B cell (primary cell): ENCODE measurements at regions not wholly inside any gene's neighbourhood (a gene's known extent, or its start where the extent isn't known, plus 50 kb on each side); places are given as distances from the start of the nearest gene placed in this dataset.
"Not testable (repeated sequence)": the region's sequence is repeated elsewhere in the genome, so short reads cannot be mapped to it uniquely, and the experiment has no call there.

Source experiments
- ATAC-seq: fragments of 200-7000 bp; cut with Tn5 transposase; one replicate; pipeline ENCODE4 v1.10.0; 2021; ENCODE audit warnings: low read depth, mild to moderate bottlenecking, moderate number of reproducible peaks, moderate library complexity
- CTCF ChIA-PET: fragments of 350-600 bp; sonication (Branson Sonifier 250); formaldehyde crosslinking; loops from one replicate; lab custom pipeline; 2021; ENCODE audit warnings: antibody characterized with exemption, inconsistent platforms; lab: Charles Lee
- POLR2A ChIA-PET: fragments of 350-600 bp; sonication (Branson Sonifier 250); formaldehyde crosslinking; loops from one replicate; lab custom pipeline; 2021; ENCODE audit warnings: antibody characterized with exemption; lab: Charles Lee
- DNase-seq: peaks from one replicate; pipeline ENCODE4 v3.0.0; 2013
- H2AFZ ChIP-seq: 2 replicates; pipeline ENCODE4 v1.6.1; 2012; ENCODE audit warnings: mild to moderate bottlenecking, low read depth, low read length; ENCODE audit not compliant: insufficient read depth, poor library complexity, severe bottlenecking
- H3K27ac ChIP-seq, 2 donors: 1 replicate in 1 of 2; 2 replicates in 1 of 2; pipeline ENCODE4 v1.5.1; 2012 to 2013; ENCODE audit warnings: low read length in 2 of 2, mild to moderate bottlenecking in 2 of 2, moderate library complexity in 1 of 2
- H3K27me3 ChIP-seq, 4 experiments: fragments of 200-600 bp in 1 of 4; sonication (generic) in 1 of 4; replicated peaks in 1 of 4; 1 replicate in 2 of 4; 2 replicates in 2 of 4; pipeline versions ENCODE4 v1.6.1 to v1.7.0; 2013 to 2016; ENCODE audit warnings: low read length in 3 of 4, mild to moderate bottlenecking in 2 of 4, mixed read lengths in 1 of 4, moderate library complexity in 1 of 4; ENCODE audit not compliant: insufficient read depth in 4 of 4, control insufficient read depth in 3 of 4; ENCODE audit errors: control extremely low read depth in 1 of 4
- H3K36me3 ChIP-seq, 2 experiments: replicated peaks in 1 of 2; 1 replicate in 1 of 2; 2 replicates in 1 of 2; pipeline versions ENCODE4 v1.6.1 to v1.7.1; 2013; ENCODE audit warnings: low read length in 1 of 2; ENCODE audit not compliant: insufficient read depth in 2 of 2, control insufficient read depth in 1 of 2; ENCODE audit errors: control extremely low read depth in 1 of 2, extremely low read depth in 1 of 2
- H3K4me1 ChIP-seq, 2 donors: fragments of 200-600 bp in 1 of 2; sonication (generic) in 1 of 2; 1 replicate in 1 of 2; 2 replicates in 1 of 2; pipeline versions ENCODE4 v1.5.1 to v1.6.1; 2013 to 2017; ENCODE audit warnings: low read length in 2 of 2; ENCODE audit not compliant: control insufficient read depth in 2 of 2, insufficient read depth in 2 of 2
- H3K4me2 ChIP-seq: replicated peaks from 2 replicates; pipeline ENCODE3; 2012; ENCODE audit warnings: mild to moderate bottlenecking, low read depth, low read length; ENCODE audit not compliant: poor library complexity, severe bottlenecking
- H3K4me3 ChIP-seq, 5 experiments: fragments of 200-600 bp in 1 of 5; sonication (generic) in 1 of 5; 1 replicate in 3 of 5; 2 replicates in 2 of 5; pipeline versions ENCODE4 v1.5.1 to v1.7.0; 2011 to 2016; ENCODE audit warnings: low read length in 4 of 5, mild to moderate bottlenecking in 4 of 5, low read depth in 2 of 5, control low read depth in 1 of 5, moderate library complexity in 1 of 5; ENCODE audit not compliant: insufficient read depth in 1 of 5; ENCODE audit errors: control extremely low read depth in 1 of 5, extremely low read depth in 1 of 5
- H3K79me2 ChIP-seq: fragments of 200-600 bp; sonication (generic); one replicate; pipeline ENCODE4 v1.6.0; 2016; ENCODE audit warnings: low read length; ENCODE audit not compliant: control insufficient read depth, insufficient read depth
- H3K9ac ChIP-seq: fragments of 200-600 bp; sonication (generic); 2 replicates; pipeline ENCODE4 v1.6.1; 2017; ENCODE audit warnings: mild to moderate bottlenecking, low read length, moderate library complexity
- H3K9me3 ChIP-seq, 3 donors: one replicate each; pipeline versions ENCODE4 v1.6.1 to v1.7.1; 2013; ENCODE audit warnings: low read length in 2 of 3; ENCODE audit not compliant: control insufficient read depth in 2 of 3, insufficient read depth in 1 of 3; ENCODE audit errors: control extremely low read depth in 1 of 3
- H4K20me1 ChIP-seq: 2 replicates; pipeline ENCODE4 v1.6.0; 2012; ENCODE audit warnings: mild to moderate bottlenecking, low read length; ENCODE audit not compliant: insufficient read depth, control insufficient read depth, poor library complexity, severe bottlenecking
- H3K27ac Mint-ChIP-seq: one replicate; pipeline ENCODE4 v1.8.0; 2021; ENCODE audit warnings: mixed read lengths
- H3K27me3 Mint-ChIP-seq: one replicate; pipeline ENCODE4 v1.8.0; 2021; ENCODE audit warnings: mixed read lengths
- H3K4me1 Mint-ChIP-seq: one replicate; pipeline ENCODE4 v1.8.0; 2021; ENCODE audit warnings: mixed read lengths
- H3K4me3 Mint-ChIP-seq: one replicate; pipeline ENCODE4 v1.8.0; 2021; ENCODE audit warnings: mixed read lengths
- H3K9me3 Mint-ChIP-seq: one replicate; pipeline ENCODE4 v1.8.0; 2022; ENCODE audit warnings: mixed read lengths; ENCODE audit not compliant: insufficient read depth
- EZH2 ChIP-seq: IDR thresholded peaks from 2 replicates; pipeline ENCODE4 v1.6.1; 2012; ENCODE audit warnings: borderline replicate concordance, low read depth, mild to moderate bottlenecking, moderate library complexity, low read length; ENCODE audit not compliant: insufficient read depth, poor library complexity, severe bottlenecking
- WGBS: methylation state at CpG from one replicate; pipeline ENCODE4 v1.1.5; 2013; ENCODE audit warnings: missing lambda C conversion rate; ENCODE audit not compliant: insufficient coverage; 5-methylcytosine and 5-hydroxymethylcytosine counted together
- intact Hi-C: fragments of 100-400 bp; cut with micrococcal nuclease; formaldehyde crosslinking; loops from one replicate; pipeline ENCODE4 v1.10.0; 2022
- TF ChIP-seq, protein P1 (sequence below): fragments of 200-600 bp; IDR thresholded peaks from one replicate; pipeline ENCODE4 v1.8.0; 2022; ENCODE audit warnings: antibody characterized with exemption, mild to moderate bottlenecking

DNA sequence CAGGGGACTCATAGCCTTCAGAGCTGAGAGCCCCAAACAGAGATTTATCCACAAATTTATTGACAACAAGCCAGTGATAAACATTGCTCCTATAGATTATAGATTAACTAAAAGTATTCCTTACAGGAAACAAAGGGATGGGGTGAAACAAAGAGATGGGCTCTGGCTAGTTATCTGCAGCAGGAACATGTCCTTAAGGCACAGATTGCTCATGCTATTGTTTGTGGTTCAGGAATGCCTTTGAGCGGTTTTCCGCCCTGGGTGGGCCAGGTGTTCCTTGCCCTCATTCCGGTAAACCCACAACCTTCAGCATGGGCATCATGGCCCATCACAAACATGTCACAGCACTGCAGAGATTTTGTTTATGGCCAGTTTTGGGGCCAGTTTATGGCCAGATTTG, 73.0 kb upstream of the SGCE start:
- H3K4me1 ChIP-seq, H3K4me3 Mint-ChIP-seq, H3K4me2 ChIP-seq, H3K27me3 Mint-ChIP-seq, ATAC-seq, H3K36me3 ChIP-seq, H2AFZ ChIP-seq, H3K9ac ChIP-seq, H3K4me3 ChIP-seq, H4K20me1 ChIP-seq, CTCF ChIA-PET, H3K4me1 Mint-ChIP-seq, POLR2A ChIA-PET, H3K9me3 Mint-ChIP-seq, H3K79me2 ChIP-seq, DNase-seq, H3K27ac Mint-ChIP-seq, H3K27ac ChIP-seq, intact Hi-C loops, H3K27me3 ChIP-seq, H3K9me3 ChIP-seq: not testable (repeated sequence)
- no CpG with 5 or more reads among the region's 3 CpGs for WGBS

GRCh38 chr7:94738071-94738470, 82.1 kb upstream of the SGCE start:
- H3K4me1 Mint-ChIP-seq = no peaks in the 10 kb centered on the region
- H3K9me3 Mint-ChIP-seq = no peaks in the 10 kb centered on the region
- no peak for TF ChIP-seq EZH2
- TF ChIP-seq, protein P1, sequence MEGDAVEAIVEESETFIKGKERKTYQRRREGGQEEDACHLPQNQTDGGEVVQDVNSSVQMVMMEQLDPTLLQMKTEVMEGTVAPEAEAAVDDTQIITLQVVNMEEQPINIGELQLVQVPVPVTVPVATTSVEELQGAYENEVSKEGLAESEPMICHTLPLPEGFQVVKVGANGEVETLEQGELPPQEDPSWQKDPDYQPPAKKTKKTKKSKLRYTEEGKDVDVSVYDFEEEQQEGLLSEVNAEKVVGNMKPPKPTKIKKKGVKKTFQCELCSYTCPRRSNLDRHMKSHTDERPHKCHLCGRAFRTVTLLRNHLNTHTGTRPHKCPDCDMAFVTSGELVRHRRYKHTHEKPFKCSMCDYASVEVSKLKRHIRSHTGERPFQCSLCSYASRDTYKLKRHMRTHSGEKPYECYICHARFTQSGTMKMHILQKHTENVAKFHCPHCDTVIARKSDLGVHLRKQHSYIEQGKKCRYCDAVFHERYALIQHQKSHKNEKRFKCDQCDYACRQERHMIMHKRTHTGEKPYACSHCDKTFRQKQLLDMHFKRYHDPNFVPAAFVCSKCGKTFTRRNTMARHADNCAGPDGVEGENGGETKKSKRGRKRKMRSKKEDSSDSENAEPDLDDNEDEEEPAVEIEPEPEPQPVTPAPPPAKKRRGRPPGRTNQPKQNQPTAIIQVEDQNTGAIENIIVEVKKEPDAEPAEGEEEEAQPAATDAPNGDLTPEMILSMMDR = no peak
- no peak for ATAC-seq
- H3K27me3 Mint-ChIP-seq = no peaks in the 10 kb centered on the region
- no CpG with 5 or more reads among the region's 1 CpG for WGBS
- Histone ChIP-seq H3K27me3 (no peaks in the 10 kb centered on the region), H2AFZ (no peak overlapping the region), H3K4me1 (no peaks in the 10 kb centered on the region), H3K9ac (no peak overlapping the region), H3K79me2 (no peaks in the 10 kb centered on the region), H4K20me1 (no peaks in the 10 kb centered on the region), H3K4me3 (no peak overlapping the region), H3K36me3 (no peaks in the 10 kb centered on the region), H3K4me2 (no peak overlapping the region), H3K9me3 (no peaks in the 10 kb centered on the region), H3K27ac (no peak overlapping the region)
- intact Hi-C loops = no loop called here
- DNase-seq = no peak
- no peak overlapping the region for H3K4me3 Mint-ChIP-seq
- H3K27ac Mint-ChIP-seq = no peak overlapping the region
- POLR2A ChIA-PET = no interaction called here
- CTCF ChIA-PET = no interaction called here
